Activated naive CD8-positive, alpha-beta T cell treated with anti-CD3 and anti-CD28 coated beads, Interleukin-2, amount 50 U/mL, for 24 hours (primary cell): ENCODE measurements at regions not wholly inside any gene's neighbourhood (a gene's known extent, or its start where the extent isn't known, plus 50 kb on each side); places are given as distances from the start of the nearest gene placed in this dataset.
"Not testable (repeated sequence)": the region's sequence is repeated elsewhere in the genome, so short reads cannot be mapped to it uniquely, and the experiment has no call there.

Experiments
- ATAC-seq: fragments of 150-1000 bp; cut with Tn5 transposase; one replicate; pipeline ENCODE4 v1.10.0; 2021
- DNase-seq: peaks from one replicate; pipeline ENCODE4 v3.0.0; 2021
- H3K27ac Mint-ChIP-seq: one replicate; pipeline ENCODE4 v1.8.0; 2021; ENCODE audit warnings: mild to moderate bottlenecking, mixed read lengths
- H3K27me3 Mint-ChIP-seq: one replicate; pipeline ENCODE4 v1.8.0; 2021; ENCODE audit warnings: mixed read lengths
- H3K36me3 Mint-ChIP-seq: one replicate; pipeline ENCODE4 v1.8.0; 2021; ENCODE audit warnings: low read depth, mixed read lengths
- H3K4me1 Mint-ChIP-seq: one replicate; pipeline ENCODE4 v1.8.0; 2021; ENCODE audit warnings: mixed read lengths
- H3K4me3 Mint-ChIP-seq: one replicate; pipeline ENCODE4 v1.8.0; 2021; ENCODE audit warnings: mild to moderate bottlenecking, moderate library complexity, mixed read lengths
- H3K9me3 Mint-ChIP-seq: one replicate; pipeline ENCODE4 v1.8.0; 2021; ENCODE audit warnings: mixed read lengths

DNA sequence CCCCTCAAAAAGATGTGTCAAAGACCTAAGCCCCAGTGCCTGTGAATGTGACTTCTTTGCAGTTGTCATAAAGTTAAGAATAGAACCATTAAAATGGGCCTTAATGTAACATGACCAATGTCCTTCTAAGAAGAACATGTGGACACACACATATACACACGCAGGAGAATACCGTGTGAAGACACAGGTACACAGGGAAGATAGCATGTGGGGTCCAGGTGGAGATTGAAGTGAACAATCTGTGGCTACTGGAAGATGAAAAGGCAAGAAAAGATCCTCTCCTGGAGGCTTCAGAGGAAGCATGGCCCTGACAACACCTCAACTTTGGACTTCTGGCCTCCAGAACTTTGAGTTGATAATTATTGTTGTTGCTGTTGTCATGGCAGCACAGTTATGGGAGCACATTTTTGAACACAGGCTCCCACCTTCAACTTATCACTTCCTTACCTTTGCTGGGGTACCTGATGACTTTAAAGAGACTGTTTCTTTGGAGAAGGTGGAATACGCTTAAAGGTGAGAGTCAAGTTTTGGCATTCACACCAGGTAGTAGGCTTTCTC, 123.5 kb upstream of the ADCY2 start:
- no peak for DNase-seq
- no peak for ATAC-seq
- H3K4me3 Mint-ChIP-seq = no peak overlapping the region
- H3K27me3 Mint-ChIP-seq = no peaks in the 10 kb centered on the region
- H3K9me3 Mint-ChIP-seq = peaks cover 4% of the 10 kb centered on the region
- H3K4me1 Mint-ChIP-seq = no peaks in the 10 kb centered on the region
- no peak overlapping the region for H3K27ac Mint-ChIP-seq
- H3K36me3 Mint-ChIP-seq = no peaks in the 10 kb centered on the region

DNA sequence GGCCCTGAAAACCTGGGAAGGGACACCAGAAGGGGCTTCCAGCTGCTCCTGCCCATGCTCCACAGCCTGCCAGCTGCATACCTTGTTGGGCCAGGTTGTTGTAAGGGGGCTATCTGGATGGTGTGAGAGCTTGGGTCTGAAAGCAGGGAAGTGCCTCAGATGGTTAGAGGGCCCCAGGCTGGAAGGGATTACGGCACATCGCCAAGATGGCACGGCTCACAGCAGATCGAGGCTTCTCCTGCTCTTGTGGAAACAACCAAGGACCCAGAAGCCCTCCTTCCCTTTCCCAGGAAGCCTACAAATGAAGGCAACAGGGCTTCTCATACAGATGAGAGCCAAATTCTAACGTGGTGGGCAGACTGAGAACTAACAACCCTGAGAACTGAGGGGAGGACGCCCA, 121.7 kb upstream of the ADCY2 start:
- Mint-ChIP-seq H3K4me3 (no peak overlapping the region), H3K4me1 (no peaks in the 10 kb centered on the region), H3K27me3 (no peaks in the 10 kb centered on the region), H3K36me3 (no peaks in the 10 kb centered on the region), H3K9me3 (peaks cover 4% of the 10 kb centered on the region), H3K27ac (no peak overlapping the region)
- no peak for ATAC-seq
- no peak for DNase-seq

DNA sequence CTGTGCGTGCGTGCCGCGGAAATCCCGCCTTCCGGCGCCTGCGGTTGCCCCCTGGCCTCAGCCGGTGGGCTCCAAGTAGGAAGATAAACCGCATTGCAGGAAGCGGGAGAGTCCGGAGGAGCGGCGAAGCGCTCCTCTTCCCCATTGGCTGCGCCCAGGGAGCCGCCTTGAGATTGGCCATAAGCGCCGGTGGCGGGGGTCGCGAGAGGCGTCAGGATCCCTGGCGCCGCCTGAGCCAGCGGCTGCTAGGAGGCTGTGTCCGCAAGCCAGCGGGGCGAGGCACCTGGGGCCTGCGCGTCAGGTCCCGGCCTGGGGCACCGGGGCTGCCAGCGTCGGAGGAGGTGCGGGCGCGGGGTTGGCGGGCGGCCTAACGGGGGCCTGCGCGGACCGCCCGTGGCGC, 106.3 kb upstream of the ADCY2 start:
- H3K36me3 Mint-ChIP-seq, H3K27me3 Mint-ChIP-seq, H3K27ac Mint-ChIP-seq, H3K4me1 Mint-ChIP-seq, ATAC-seq, H3K9me3 Mint-ChIP-seq, DNase-seq, H3K4me3 Mint-ChIP-seq: not testable (repeated sequence)

DNA sequence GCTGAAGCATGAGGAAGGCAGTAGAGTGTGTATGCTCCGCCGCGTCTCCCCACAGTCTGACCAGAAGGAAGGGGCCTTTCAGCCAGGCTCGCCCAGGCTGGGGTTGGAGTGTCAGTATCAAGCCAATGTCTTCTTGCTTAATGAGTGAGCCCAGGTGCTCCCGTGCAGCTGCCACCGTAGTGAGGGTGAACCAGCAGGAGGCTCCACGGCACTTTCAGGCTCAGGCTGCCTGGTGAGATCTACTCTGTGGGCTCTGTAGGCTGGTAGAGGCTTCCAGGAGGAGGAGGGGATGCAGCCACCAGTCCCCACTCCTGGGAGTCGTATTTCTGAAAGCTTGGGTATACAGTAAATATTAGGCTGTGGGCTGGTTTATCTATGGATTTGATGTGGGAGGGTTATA, 98.1 kb upstream of the ADCY2 start:
- H3K9me3 Mint-ChIP-seq, H3K36me3 Mint-ChIP-seq, ATAC-seq, H3K27me3 Mint-ChIP-seq, H3K4me1 Mint-ChIP-seq, DNase-seq, H3K4me3 Mint-ChIP-seq, H3K27ac Mint-ChIP-seq: not testable (repeated sequence)

DNA sequence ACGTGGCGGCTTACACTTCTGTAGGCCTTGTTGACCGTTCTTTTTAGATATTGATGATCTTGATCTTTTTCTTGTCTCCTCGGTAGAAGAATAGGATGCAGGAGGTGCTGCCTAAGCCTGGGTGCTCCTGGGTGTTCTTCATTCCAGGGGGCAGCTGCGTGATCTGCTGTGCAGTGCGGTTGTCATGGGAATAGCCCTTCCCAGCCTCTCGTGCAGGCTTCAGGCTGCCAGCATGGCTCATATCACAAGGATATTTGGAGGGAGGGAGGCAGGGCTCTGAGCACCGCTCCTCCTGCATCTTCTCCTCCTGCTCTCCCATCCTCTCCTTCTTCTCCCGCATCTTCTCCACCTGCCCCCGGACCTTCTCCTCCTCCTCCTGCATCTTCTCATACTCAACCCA, 96.2 kb upstream of the ADCY2 start:
- H3K27ac Mint-ChIP-seq, DNase-seq: not testable (repeated sequence)

DNA sequence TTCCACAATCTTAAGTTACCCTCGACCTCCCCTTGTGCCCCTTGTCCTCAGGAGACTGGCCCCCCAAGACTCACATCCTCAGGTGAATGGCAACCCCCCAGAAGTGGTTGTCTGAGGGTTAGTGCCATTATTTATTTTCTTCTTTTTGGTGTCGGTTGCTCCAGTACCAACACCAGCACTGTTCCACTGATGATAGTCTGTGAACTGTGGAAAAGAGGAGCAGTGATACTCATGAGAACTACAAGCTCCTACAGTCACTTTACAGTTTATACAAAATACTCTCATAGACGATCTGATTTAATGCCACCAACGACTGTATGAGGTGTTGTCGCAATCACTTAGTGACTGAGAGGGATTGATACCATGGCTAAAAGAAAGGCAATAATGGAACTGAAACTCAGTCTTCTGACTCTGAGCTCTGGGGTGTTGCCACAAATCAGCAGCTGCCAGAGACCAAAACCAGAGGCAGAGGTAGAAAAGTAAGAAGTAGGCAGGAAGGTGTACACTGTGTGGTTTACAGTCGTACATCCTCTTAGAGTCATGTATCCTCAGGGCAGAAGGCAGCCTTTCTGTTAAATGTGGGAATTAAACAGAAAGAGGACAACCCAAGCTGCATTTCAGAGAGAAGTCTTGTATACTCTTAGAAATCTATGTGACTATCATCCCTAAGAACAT, 90.8 kb upstream of the ADCY2 start:
- H3K4me1 Mint-ChIP-seq = not testable (repeated sequence)
- peak; percentile 28 for ATAC-seq

More for the DNA sequence above, 96.2 kb upstream of the ADCY2 start:
- ATAC-seq, H3K36me3 Mint-ChIP-seq, H3K27me3 Mint-ChIP-seq, H3K4me3 Mint-ChIP-seq, H3K9me3 Mint-ChIP-seq, H3K4me1 Mint-ChIP-seq: not testable (repeated sequence)

DNA sequence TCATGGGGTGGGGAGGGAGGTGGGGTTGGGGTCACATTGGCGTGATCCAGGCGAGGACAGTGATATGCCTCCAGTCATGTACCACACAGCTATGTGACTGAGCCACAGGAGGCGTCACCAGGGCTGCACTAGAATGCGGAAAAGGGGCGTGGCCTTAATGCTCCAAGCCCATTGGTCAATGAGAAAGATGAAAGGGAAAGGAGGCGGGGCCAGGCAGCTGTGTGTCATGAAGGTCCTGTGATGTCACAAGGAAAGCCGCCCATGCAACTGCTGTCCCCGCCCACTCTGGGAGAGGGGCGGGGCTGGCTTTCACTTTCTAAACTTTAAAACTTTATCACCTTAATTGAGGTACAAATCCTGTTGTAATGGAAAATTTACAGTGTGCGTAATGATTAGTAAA, 89.4 kb upstream of the ADCY2 start:
- H3K27me3 Mint-ChIP-seq, ATAC-seq, H3K4me1 Mint-ChIP-seq, H3K4me3 Mint-ChIP-seq, H3K9me3 Mint-ChIP-seq, H3K36me3 Mint-ChIP-seq, H3K27ac Mint-ChIP-seq, DNase-seq: not testable (repeated sequence)

More for the DNA sequence above, 90.8 kb upstream of the ADCY2 start:
- H3K27ac Mint-ChIP-seq, H3K36me3 Mint-ChIP-seq, H3K27me3 Mint-ChIP-seq, H3K9me3 Mint-ChIP-seq, H3K4me3 Mint-ChIP-seq, DNase-seq: not testable (repeated sequence)

DNA sequence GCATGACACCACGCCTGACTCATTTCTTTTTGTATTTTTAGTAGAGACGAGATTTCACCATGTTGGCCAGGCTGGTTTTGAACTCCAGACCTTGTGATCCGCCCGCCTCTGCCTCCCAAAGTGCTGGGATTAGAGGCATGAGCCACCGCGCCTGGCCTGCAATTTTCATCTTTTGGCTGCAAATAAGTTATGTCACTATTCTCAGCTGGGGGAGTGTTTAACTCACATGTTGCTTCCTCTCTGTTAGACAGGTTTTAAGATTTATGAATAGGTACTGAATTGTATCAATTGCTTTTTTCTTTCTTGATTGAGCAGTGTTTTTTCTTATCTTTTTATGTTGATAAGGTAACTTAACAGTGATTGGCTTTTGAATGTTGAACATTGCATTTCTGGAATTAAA, 88.2 kb upstream of the ADCY2 start:
- H3K4me3 Mint-ChIP-seq, H3K27ac Mint-ChIP-seq, H3K27me3 Mint-ChIP-seq, H3K36me3 Mint-ChIP-seq, H3K4me1 Mint-ChIP-seq, DNase-seq, H3K9me3 Mint-ChIP-seq, ATAC-seq: not testable (repeated sequence)

DNA sequence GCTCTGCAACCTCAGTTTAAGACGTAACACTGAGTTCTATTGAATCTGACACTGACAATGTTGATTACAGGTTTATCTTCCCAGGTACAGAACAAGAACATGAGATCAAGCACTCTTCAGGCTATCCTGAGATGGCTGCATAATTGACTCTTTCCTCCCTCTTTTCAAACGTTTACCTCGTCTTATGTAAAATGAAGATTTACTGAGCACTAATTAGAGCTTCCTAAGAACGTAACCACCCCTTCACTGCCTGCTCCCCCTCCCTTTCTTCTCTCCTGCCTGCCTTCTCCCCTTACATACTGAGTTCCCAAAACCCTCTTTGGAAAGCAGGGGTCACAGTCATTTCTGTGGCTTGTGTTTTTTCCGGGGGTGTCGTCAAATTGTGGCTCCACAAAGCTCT, 86.2 kb upstream of the ADCY2 start:
- not testable (repeated sequence) for H3K27ac Mint-ChIP-seq, H3K4me3 Mint-ChIP-seq, H3K9me3 Mint-ChIP-seq, H3K27me3 Mint-ChIP-seq, H3K4me1 Mint-ChIP-seq, DNase-seq, H3K36me3 Mint-ChIP-seq, ATAC-seq

DNA sequence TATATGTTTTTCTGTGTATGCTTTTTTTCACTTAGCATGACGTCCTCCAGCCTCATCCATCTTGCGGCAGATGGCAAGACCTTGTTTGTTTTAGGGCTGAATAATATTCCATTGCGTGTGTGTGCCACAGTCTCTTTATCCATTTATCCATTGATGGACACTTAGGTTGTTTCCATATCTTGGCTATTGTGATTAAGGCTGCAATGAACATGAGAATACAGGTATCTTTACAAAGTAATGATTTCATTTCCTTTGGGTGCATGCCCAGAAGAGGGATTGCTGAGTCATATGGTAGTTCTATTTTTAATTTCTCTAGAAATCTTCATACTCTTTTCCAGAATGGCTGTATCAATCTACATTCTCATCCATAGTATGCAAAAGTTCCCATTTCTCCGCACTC, 85.3 kb upstream of the ADCY2 start:
- not testable (repeated sequence) for DNase-seq, H3K4me1 Mint-ChIP-seq, H3K27me3 Mint-ChIP-seq, H3K9me3 Mint-ChIP-seq, ATAC-seq, H3K27ac Mint-ChIP-seq, H3K36me3 Mint-ChIP-seq, H3K4me3 Mint-ChIP-seq

DNA sequence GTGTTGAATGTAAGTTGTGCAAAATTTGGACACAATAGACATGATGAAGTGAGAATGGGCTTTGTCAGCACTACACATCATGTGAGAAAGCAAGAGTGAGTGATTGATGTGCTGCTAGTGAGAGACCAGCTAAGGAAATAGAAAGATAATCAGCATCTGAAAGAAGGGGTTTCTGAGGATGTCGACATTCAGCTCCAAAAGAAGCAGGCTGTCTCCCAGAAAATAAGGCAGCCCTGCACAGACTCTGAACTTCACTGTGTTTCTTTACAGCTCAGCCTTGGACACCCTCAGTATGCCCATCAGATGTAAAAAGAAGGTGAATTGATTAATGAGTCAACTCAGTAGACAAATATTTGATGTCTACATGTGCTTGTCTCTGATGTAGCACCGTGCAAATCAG, 80.8 kb upstream of the ADCY2 start:
- H3K4me3 Mint-ChIP-seq = no peak overlapping the region
- H3K9me3 Mint-ChIP-seq = no peaks in the 10 kb centered on the region
- no peaks in the 10 kb centered on the region for H3K36me3 Mint-ChIP-seq
- peaks cover 2% of the 10 kb centered on the region for H3K27me3 Mint-ChIP-seq
- DNase-seq (no peak), ATAC-seq (no peak)
- H3K4me1 Mint-ChIP-seq = no peaks in the 10 kb centered on the region
- H3K27ac Mint-ChIP-seq = no peak overlapping the region

DNA sequence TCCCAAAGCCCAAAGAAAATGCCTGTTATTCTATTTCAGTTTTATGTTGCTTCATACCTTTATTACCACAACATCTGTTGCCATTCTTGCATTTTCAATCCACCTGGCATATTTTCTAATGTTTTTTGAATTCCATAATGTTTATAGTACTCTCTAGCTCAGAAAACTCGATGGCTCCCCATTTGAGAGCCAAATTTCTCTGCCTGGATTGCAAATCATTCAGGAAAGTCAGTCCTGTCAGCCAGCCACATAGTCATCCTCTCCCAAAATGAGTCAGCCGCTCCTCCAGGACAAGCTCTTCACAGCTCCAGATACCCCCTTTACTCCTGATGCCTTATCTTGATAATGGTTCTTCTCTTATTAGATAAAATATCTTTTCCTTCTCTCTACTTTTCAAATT, 78.2 kb upstream of the ADCY2 start:
- Mint-ChIP-seq H3K4me1 (no peaks in the 10 kb centered on the region), H3K27ac (no peak overlapping the region), H3K9me3 (no peaks in the 10 kb centered on the region), H3K4me3 (no peak overlapping the region), H3K36me3 (no peaks in the 10 kb centered on the region), H3K27me3 (peaks cover 2% of the 10 kb centered on the region)
- ATAC-seq (no peak), DNase-seq (no peak)

DNA sequence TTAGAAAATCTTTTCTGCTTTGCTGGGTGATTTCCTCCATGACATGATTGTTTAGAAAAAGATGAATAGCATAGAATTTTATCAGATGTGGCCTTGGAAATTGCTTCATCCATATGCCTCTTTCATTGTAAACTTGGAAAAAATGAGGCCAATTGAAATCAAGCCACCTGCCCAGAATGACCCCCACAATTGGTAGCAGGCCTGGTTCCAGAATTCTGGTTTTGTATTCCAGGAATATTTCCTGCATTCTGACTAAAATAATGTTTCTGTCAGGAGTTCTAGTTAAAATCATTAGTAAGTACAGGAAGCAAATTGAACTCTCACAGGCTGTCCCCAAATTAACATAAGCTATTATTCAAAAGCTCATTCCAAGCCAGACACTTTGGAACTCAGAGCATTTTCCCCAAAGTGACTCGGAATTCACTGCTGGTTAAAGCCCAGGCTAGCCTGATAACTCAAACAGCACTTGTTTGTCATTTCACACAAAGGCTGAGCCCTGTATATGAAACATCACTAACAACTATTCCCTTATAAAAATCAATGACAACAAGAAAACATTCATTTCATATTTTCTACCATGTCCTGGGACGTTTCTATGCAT, 75.1 kb upstream of the ADCY2 start:
- H3K27me3 Mint-ChIP-seq = no peaks in the 10 kb centered on the region
- DNase-seq (no peak), ATAC-seq (no peak)
- H3K36me3 Mint-ChIP-seq = no peaks in the 10 kb centered on the region
- no peak overlapping the region for H3K4me3 Mint-ChIP-seq
- H3K9me3 Mint-ChIP-seq = no peaks in the 10 kb centered on the region
- no peaks in the 10 kb centered on the region for H3K4me1 Mint-ChIP-seq
- H3K27ac Mint-ChIP-seq = no peak overlapping the region

DNA sequence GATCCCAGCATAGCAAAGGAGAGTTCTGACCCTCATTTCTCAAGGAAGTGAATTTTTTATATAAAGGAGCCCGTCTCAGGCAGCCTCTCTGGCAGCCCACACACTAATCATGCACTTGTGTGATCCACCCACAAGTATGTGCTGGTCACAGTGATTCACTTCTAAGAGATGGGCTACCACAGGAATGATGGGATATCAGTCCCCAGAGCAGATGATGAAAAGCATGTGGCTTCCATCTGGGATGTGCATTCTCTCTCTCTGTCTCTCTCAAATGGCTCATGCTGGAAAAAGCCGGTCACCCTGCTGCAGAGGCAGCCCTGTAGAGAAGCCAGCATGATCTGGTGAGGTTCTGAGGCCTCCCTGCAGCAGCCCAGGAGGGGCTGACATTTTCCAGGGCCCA, 74.2 kb upstream of the ADCY2 start:
- Mint-ChIP-seq H3K27ac (no peak overlapping the region), H3K36me3 (no peaks in the 10 kb centered on the region), H3K9me3 (no peaks in the 10 kb centered on the region), H3K27me3 (no peaks in the 10 kb centered on the region), H3K4me3 (no peak overlapping the region), H3K4me1 (no peaks in the 10 kb centered on the region)
- DNase-seq = no peak
- ATAC-seq = no peak

DNA sequence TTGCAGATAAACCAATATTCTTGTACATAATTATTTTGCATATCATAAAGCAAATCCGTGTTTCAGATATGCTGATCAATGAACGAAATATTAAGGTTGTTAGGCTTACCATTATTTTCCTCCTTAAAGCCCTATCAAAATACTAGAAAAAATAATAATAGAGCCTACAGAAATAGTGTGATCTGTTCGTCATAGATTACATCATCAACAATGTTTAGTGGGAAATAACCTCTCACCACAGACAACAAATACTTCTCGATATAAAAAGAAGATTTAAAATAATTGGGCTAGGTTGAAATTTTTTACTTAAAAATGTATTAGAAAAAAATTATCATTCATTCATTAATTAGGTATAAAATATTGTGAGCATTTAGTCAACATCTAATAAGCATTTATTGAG, 71.0 kb upstream of the ADCY2 start:
- H3K27me3 Mint-ChIP-seq = no peaks in the 10 kb centered on the region
- no peak for ATAC-seq

More for the DNA sequence above, 71.0 kb upstream of the ADCY2 start:
- Mint-ChIP-seq H3K36me3 (no peaks in the 10 kb centered on the region), H3K27ac (no peak overlapping the region), H3K9me3 (no peaks in the 10 kb centered on the region), H3K4me3 (no peak overlapping the region), H3K4me1 (no peaks in the 10 kb centered on the region)
- DNase-seq = no peak
